SK-N-SH (cell line): ENCODE measurements at regions not wholly inside any gene's neighbourhood (a gene's known extent, or its start where the extent isn't known, plus 50 kb on each side); places are given as distances from the start of the nearest gene placed in this dataset.

ENCODE experiments used
- CTCF ChIA-PET: fragments of 300-600, 350-600 bp; formaldehyde crosslinking; extraction: SDS; loops from one replicate; lab custom pipeline; 2021; lab: Yijun Ruan, JAX
- POLR2A ChIA-PET: fragments of 350-600 bp; sonication (Branson Sonifier 250); formaldehyde crosslinking; extraction: SDS; loops from one replicate; lab custom pipeline; 2020; ENCODE audit warnings: antibody characterized with exemption, inconsistent platforms; lab: Yijun Ruan, JAX
- DNase-seq: peaks from one replicate; pipeline ENCODE4 v3.0.0; 2012
- H2AFZ ChIP-seq: fragments of 200-600 bp; sonication (generic); 2 replicates; pipeline ENCODE4 v1.8.1; 2016; ENCODE audit warnings: antibody characterized with exemption, mild to moderate bottlenecking, low read depth
- H3F3A ChIP-seq: fragments of 200-600 bp; sonication (generic); replicated peaks from 2 replicates; pipeline ENCODE3; 2016; ENCODE audit warnings: antibody characterized with exemption, mild to moderate bottlenecking; ENCODE audit not compliant: insufficient read depth
- H3K27ac ChIP-seq, 2 experiments: fragments of 200-500 bp in 1 of 2; fragments of 200-600 bp in 1 of 2; sonication (Bioruptor generic) in 1 of 2; sonication (generic), shearing (Covaris generic) in 1 of 2; 2 replicates each; pipeline versions ENCODE4 v1.5.1 to v1.6.1; 2014 to 2016; ENCODE audit warnings: low read depth in 2 of 2, inconsistent platforms in 1 of 2, low read length in 1 of 2, mild to moderate bottlenecking in 1 of 2, mixed read lengths in 1 of 2
- H3K27me3 ChIP-seq: fragments of 200-600 bp; sonication (generic), shearing (Covaris generic); 2 replicates; pipeline ENCODE4 v1.6.1; 2016; ENCODE audit warnings: mixed run types; ENCODE audit not compliant: insufficient read depth
- H3K36me3 ChIP-seq, 2 experiments: fragments of 200-500 bp in 1 of 2; fragments of 200-600 bp in 1 of 2; sonication (Bioruptor generic) in 1 of 2; sonication (generic) in 1 of 2; replicated peaks in 1 of 2; 2 replicates each; pipeline versions ENCODE3 to v1.5.1; 2014 to 2016; ENCODE audit warnings: low read length in 1 of 2, mild to moderate bottlenecking in 1 of 2; ENCODE audit not compliant: insufficient read depth in 2 of 2, control insufficient read depth in 1 of 2
- H3K4me1 ChIP-seq, 2 experiments: fragments of 200-500 bp in 1 of 2; fragments of 200-600 bp in 1 of 2; sonication (Bioruptor generic) in 1 of 2; sonication (generic), shearing (Covaris generic) in 1 of 2; 2 replicates each; pipeline versions ENCODE4 v1.5.1 to v1.6.1; 2014 to 2016; ENCODE audit warnings: low read depth in 1 of 2, low read length in 1 of 2, mixed run types in 1 of 2; ENCODE audit not compliant: insufficient read depth in 2 of 2, control insufficient read depth in 1 of 2
- H3K4me2 ChIP-seq: fragments of 200-600 bp; sonication (generic), shearing (Covaris generic); 2 replicates; pipeline ENCODE4 v1.6.1; 2017; ENCODE audit warnings: mixed run types
- H3K4me3 ChIP-seq, 2 experiments: fragments of 200-500 bp in 1 of 2; fragments of 200-600 bp in 1 of 2; sonication (Bioruptor generic) in 1 of 2; sonication (generic), shearing (Covaris generic) in 1 of 2; 2 replicates each; pipeline versions ENCODE4 v1.5.1 to v1.8.1; 2014 to 2016; ENCODE audit warnings: low read depth in 2 of 2, inconsistent platforms in 1 of 2, low read length in 1 of 2, mild to moderate bottlenecking in 1 of 2, mixed read lengths in 1 of 2, moderate library complexity in 1 of 2
- H3K79me2 ChIP-seq: fragments of 200-600 bp; sonication (generic); 2 replicates; pipeline ENCODE4 v1.8.1; 2017; ENCODE audit warnings: mild to moderate bottlenecking; ENCODE audit not compliant: insufficient read depth
- H3K9ac ChIP-seq: fragments of 200-600 bp; sonication (generic); 2 replicates; pipeline ENCODE4 v1.6.1; 2017; ENCODE audit warnings: mixed run types
- H3K9me2 ChIP-seq: fragments of 200-600 bp; sonication (generic); 2 replicates; pipeline ENCODE4 v1.6.1; 2017; ENCODE audit warnings: mixed run types
- H3K9me3 ChIP-seq: fragments of 200-600 bp; sonication (generic); 2 replicates; pipeline ENCODE4 v1.6.1; 2017; ENCODE audit warnings: mixed run types, mild to moderate bottlenecking, moderate library complexity
- H4K20me1 ChIP-seq: fragments of 200-600 bp; sonication (generic); 2 replicates; pipeline ENCODE4 v1.6.1; 2017; ENCODE audit warnings: mild to moderate bottlenecking, mixed run types; ENCODE audit not compliant: insufficient read depth
- CHD2 ChIP-seq: fragments of 150-350 bp; IDR thresholded peaks from 2 replicates; pipeline ENCODE4 v1.6.1; 2018; ENCODE audit warnings: low read length; ENCODE audit not compliant: partially characterized antibody
- EZH2phosphoT487 ChIP-seq: fragments of 200-600 bp; sonication (generic); IDR thresholded peaks from 2 replicates; pipeline ENCODE4 v1.6.1; 2017; ENCODE audit warnings: low read depth, mixed run types, mild to moderate bottlenecking, antibody characterized with exemption, moderate library complexity, borderline replicate concordance
- GABPA ChIP-seq: IDR thresholded peaks from 2 replicates; pipeline ENCODE4 v1.4.0; 2012; ENCODE audit warnings: low read depth, mild to moderate bottlenecking
- GATA2 ChIP-seq: sonication (generic); formaldehyde crosslinking; IDR thresholded peaks from 2 replicates; pipeline ENCODE4 v1.5.0; 2020; ENCODE audit warnings: mild to moderate bottlenecking, missing genetic modification reagents
- NFIC ChIP-seq: IDR thresholded peaks from 2 replicates; pipeline ENCODE4 v1.4.0; 2012; ENCODE audit warnings: borderline replicate concordance
- REST ChIP-seq: IDR thresholded peaks from 2 replicates; pipeline ENCODE4 v1.6.1; 2012; ENCODE audit warnings: mild to moderate bottlenecking, low read depth, low read length, moderate library complexity
- RFX5 ChIP-seq: IDR thresholded peaks from 2 replicates; pipeline ENCODE4 v1.6.1; 2012; ENCODE audit warnings: mild to moderate bottlenecking, improper control_type of control experiment, low read length
- SMC3 ChIP-seq: IDR thresholded peaks from 2 replicates; pipeline ENCODE4 v1.6.1; 2012; ENCODE audit warnings: low read depth, low read length, improper control_type of control experiment
- TAF1 ChIP-seq: IDR thresholded peaks from 2 replicates; pipeline ENCODE4 v1.6.1; 2012; ENCODE audit warnings: low read depth, mild to moderate bottlenecking, low read length, moderate library complexity, borderline replicate concordance
- TCF12 ChIP-seq: IDR thresholded peaks from 2 replicates; pipeline ENCODE4 v1.4.0; 2012
- YY1 ChIP-seq: IDR thresholded peaks from 2 replicates; pipeline ENCODE4 v1.4.0; 2012; ENCODE audit warnings: low read depth, mild to moderate bottlenecking
- ZBTB33 ChIP-seq: IDR thresholded peaks from 2 replicates; pipeline ENCODE4 v1.4.0; 2012; ENCODE audit warnings: low read depth, borderline replicate concordance
- WGBS: methylation state at CpG from one replicate; pipeline ENCODE4 v1.1.6; 2017; ENCODE audit warnings: low lambda C conversion rate; 5-methylcytosine and 5-hydroxymethylcytosine counted together

GRCh38 chr21:38039841-38040240 lies 123.6 kb upstream of the KCNJ6 start:
- H3K9me2 ChIP-seq: no peaks in the 10 kb centered on the region
- no peak overlapping the region for H2AFZ ChIP-seq
- no peaks in the 10 kb centered on the region for H3K79me2 ChIP-seq
- no peak for DNase-seq
- no peaks in the 10 kb centered on the region for H3K27me3 ChIP-seq
- H3K4me1 ChIP-seq: no peaks in the 10 kb centered on the region
- no peak overlapping the region for H3K4me2 ChIP-seq
- no peak overlapping the region for H3K9ac ChIP-seq
- TF ChIP-seq TAF1 (no peak), GATA2 (no peak), EZH2phosphoT487 (no peak), ZBTB33 (no peak), NFIC (no peak), CHD2 (no peak), TCF12 (no peak)
- TF ChIP-seq, all 33 proteins: peak for 0
- Histone ChIP-seq H3K9me3 (no peaks in the 10 kb centered on the region), H4K20me1 (no peaks in the 10 kb centered on the region), H3K27ac (no peak overlapping the region), H3K36me3 (no peaks in the 10 kb centered on the region), H3F3A (no peaks in the 10 kb centered on the region), H3K4me3 (no peak overlapping the region)
- ChIA-PET POLR2A (no interaction called here), CTCF (no interaction called here)

GRCh38 chr21:38041493-38041892 lies 125.2 kb upstream of the KCNJ6 start:
- Histone ChIP-seq H3K9me3 (no peaks in the 10 kb centered on the region), H3K27ac (no peak overlapping the region), H2AFZ (no peak overlapping the region), H3K4me3 (no peak overlapping the region), H3K4me2 (no peak overlapping the region), H3K4me1 (no peaks in the 10 kb centered on the region), H3F3A (no peaks in the 10 kb centered on the region), H3K9ac (no peak overlapping the region), H3K79me2 (no peaks in the 10 kb centered on the region), H3K9me2 (no peaks in the 10 kb centered on the region), H3K27me3 (no peaks in the 10 kb centered on the region), H4K20me1 (no peaks in the 10 kb centered on the region), H3K36me3 (no peaks in the 10 kb centered on the region)
- TF ChIP-seq TAF1: no peak
- no peak for TF ChIP-seq GABPA
- no peak for TF ChIP-seq RFX5
- TF ChIP-seq NFIC: no peak
- TF ChIP-seq EZH2phosphoT487: no peak
- 18% methylated on average over 6 of the region's 6 CpGs for WGBS
- POLR2A ChIA-PET: no interaction called here
- CTCF ChIA-PET: interaction anchor here (1.2 kb wide), 1 partner anchor 11 kb away, joined by 3 read pairs; no protein-coding TSS in a partner anchor
- no peak for DNase-seq

GRCh38 chr21:38042246-38042645 lies 126.0 kb upstream of the KCNJ6 start:
- ChIA-PET POLR2A (no interaction called here), CTCF (interaction anchor here (0.6 kb wide), 1 partner anchor 85 kb away, joined by 3 read pairs; no protein-coding TSS in a partner anchor)
- no peak overlapping the region for H3K4me3 ChIP-seq

More at GRCh38 chr21:38042246-38042645, 126.0 kb upstream of the KCNJ6 start:
- H2AFZ ChIP-seq: no peak overlapping the region
- H3K27me3 ChIP-seq: no peaks in the 10 kb centered on the region
- DNase-seq: no peak
- TF ChIP-seq SMC3 (no peak), REST (no peak), ZBTB33 (no peak), CHD2 (no peak), YY1 (no peak)
- no peaks in the 10 kb centered on the region for H4K20me1 ChIP-seq
- no peaks in the 10 kb centered on the region for H3K4me1 ChIP-seq
- H3K4me2 ChIP-seq: no peak overlapping the region
- 42% methylated on average over 2 of the region's 2 CpGs for WGBS
- H3F3A ChIP-seq: no peaks in the 10 kb centered on the region
- H3K36me3 ChIP-seq: no peaks in the 10 kb centered on the region
- no peaks in the 10 kb centered on the region for H3K79me2 ChIP-seq
- no peak overlapping the region for H3K9ac ChIP-seq
- H3K9me3 ChIP-seq: no peaks in the 10 kb centered on the region
- H3K27ac ChIP-seq: no peak overlapping the region
- no peaks in the 10 kb centered on the region for H3K9me2 ChIP-seq
